GM12878 (cell line): ENCODE measurements at regions not wholly inside any gene's neighbourhood (a gene's known extent, or its start where the extent isn't known, plus 50 kb on each side); places are given as distances from the start of the nearest gene placed in this dataset. TPM values are rescaled to one million over a fixed set of nuclear protein-coding genes. Genes with fewer than 3 reads are reported as not detected.
A peak's percentile ranks its signal among the peaks of the same experiment; 100 is the strongest.

Experiments
- microRNA counts: library from miRNA; unstranded; fragments of <30 nt; microRNA quantifications from one replicate; lab custom pipeline; 2016
- microRNA-seq: library from miRNA; unstranded; fragments of <30 nt; microRNA quantifications from one replicate; pipeline ENCODE4, GENCODE V29; 2018
- small RNA-seq: library from RNA; depleted of rRNA; stranded (forward); fragments of <200 nt; gene quantifications from one replicate; pipeline ENCODE3, GENCODE V24; 2014

MicroRNAs in the stretch of these regions (microRNA counts, 767-probe panel; counts per million panel counts)
- 1,125 counts per million, percentile 35 among the panel's probes with 10 or more counts for microRNA hsa-miR-1269a (lab: Ali Mortazavi, UCI)

Small RNA genes in the stretch of these regions (microRNA-seq; reads per million reads assigned to microRNA genes)
- 1.3 reads per million for gene MIR1269A

Small RNA genes in the stretch of these regions (small RNA-seq; reads per million reads assigned to genes)
- not detected for gene MIR1269A
- not detected for gene RNU2-40P
- gene RNU6-699P: not detected
